ENCODE measurements at regions not wholly inside any gene's neighbourhood (a gene's known extent, or its start where the extent isn't known, plus 50 kb on each side); places are given as distances from the start of the nearest gene placed in this dataset.
A peak's percentile ranks its signal among the peaks of the same experiment; 100 is the strongest.

DNA sequence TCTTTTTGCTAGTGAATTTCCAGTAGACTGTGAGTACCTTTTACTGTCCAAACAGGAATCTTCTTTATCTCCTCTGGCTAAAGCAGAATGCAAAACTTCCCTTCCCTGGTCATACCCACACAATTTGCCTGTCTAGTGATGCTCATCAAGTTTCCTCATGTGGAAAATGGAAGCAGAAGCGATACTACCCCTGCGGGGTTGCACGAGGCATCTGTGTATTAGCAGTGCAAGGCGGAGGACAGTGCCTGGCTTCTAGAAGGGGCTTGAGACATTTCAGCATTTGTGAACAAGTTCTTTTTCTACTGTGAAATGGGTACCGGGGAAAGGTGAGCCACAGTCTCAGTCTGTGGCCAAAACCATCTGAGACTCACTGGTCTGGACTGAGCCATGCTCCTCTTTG is 340.9 kb downstream of the AACS start:
- DNase-seq (peak; percentile 22), ATAC-seq (ENCODE audit: low read depth) (no peak)
- H3K9ac ChIP-seq (ENCODE audit: low read length), result no peak overlapping the region
- H3K36me3 ChIP-seq (replicated peaks in 1 of 2; ENCODE audit: control extremely low read depth in 1 of 2, control insufficient read depth in 1 of 2, extremely low read depth in 1 of 2, insufficient read depth in 2 of 2, low read length in 1 of 2), result no peaks in the 10 kb centered on the region
- no peak overlapping the region for H3K27ac Mint-ChIP-seq
- intact Hi-C loops (cut with micrococcal nuclease), result no loop called here
- H3K9me3 Mint-ChIP-seq (ENCODE audit: insufficient read depth), result peaks cover 2% of the 10 kb centered on the region
- H2AFZ ChIP-seq (ENCODE audit: insufficient read depth, low read depth, low read length, poor library complexity, severe bottlenecking), result no peak overlapping the region
- H4K20me1 ChIP-seq (ENCODE audit: control insufficient read depth, insufficient read depth, low read length, poor library complexity, severe bottlenecking), result no peaks in the 10 kb centered on the region
- ChIA-PET CTCF (no interaction called here), POLR2A (no interaction called here)
- H3K9me3 ChIP-seq (ENCODE audit: control extremely low read depth in 1 of 3, control insufficient read depth in 2 of 3, insufficient read depth in 1 of 3, low read length in 2 of 3), result peaks cover 0 to 13% (median 7%) of the 10 kb centered on the region in 3 donors
- no peak overlapping the region for H3K4me3 Mint-ChIP-seq
- peaks cover 10 to 14% of the 10 kb centered on the region in 2 donors for H3K4me1 ChIP-seq (ENCODE audit: control insufficient read depth in 2 of 2, insufficient read depth in 2 of 2, low read length in 2 of 2)
- peaks cover 17% of the 10 kb centered on the region for H3K4me1 Mint-ChIP-seq
- no peak for TF ChIP-seq EZH2 (IDR thresholded peaks at IDR 0.05; ENCODE audit: borderline replicate concordance, insufficient read depth, low read depth, low read length, poor library complexity, severe bottlenecking)
- TF ChIP-seq, protein P1, sequence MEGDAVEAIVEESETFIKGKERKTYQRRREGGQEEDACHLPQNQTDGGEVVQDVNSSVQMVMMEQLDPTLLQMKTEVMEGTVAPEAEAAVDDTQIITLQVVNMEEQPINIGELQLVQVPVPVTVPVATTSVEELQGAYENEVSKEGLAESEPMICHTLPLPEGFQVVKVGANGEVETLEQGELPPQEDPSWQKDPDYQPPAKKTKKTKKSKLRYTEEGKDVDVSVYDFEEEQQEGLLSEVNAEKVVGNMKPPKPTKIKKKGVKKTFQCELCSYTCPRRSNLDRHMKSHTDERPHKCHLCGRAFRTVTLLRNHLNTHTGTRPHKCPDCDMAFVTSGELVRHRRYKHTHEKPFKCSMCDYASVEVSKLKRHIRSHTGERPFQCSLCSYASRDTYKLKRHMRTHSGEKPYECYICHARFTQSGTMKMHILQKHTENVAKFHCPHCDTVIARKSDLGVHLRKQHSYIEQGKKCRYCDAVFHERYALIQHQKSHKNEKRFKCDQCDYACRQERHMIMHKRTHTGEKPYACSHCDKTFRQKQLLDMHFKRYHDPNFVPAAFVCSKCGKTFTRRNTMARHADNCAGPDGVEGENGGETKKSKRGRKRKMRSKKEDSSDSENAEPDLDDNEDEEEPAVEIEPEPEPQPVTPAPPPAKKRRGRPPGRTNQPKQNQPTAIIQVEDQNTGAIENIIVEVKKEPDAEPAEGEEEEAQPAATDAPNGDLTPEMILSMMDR (IDR thresholded peaks at IDR 0.05), result no peak
- peaks cover 0 to 8% (median 0%) of the 10 kb centered on the region in 4 experiments for H3K27me3 ChIP-seq (replicated peaks in 1 of 4; ENCODE audit: control extremely low read depth in 1 of 4, control insufficient read depth in 3 of 4, insufficient read depth in 4 of 4, low read length in 3 of 4)
- H3K27me3 Mint-ChIP-seq, result peaks cover 31% of the 10 kb centered on the region
- no peaks in the 10 kb centered on the region for H3K79me2 ChIP-seq (ENCODE audit: control insufficient read depth, insufficient read depth, low read length)
- no peak overlapping the region for H3K4me2 ChIP-seq (replicated peaks; ENCODE audit: low read depth, low read length, poor library complexity, severe bottlenecking)
- no peak overlapping the region for H3K27ac ChIP-seq (ENCODE audit: low read length in 2 of 2)
- WGBS (ENCODE audit: insufficient coverage), result 47% methylated on average over 5 of the region's 5 CpGs
- H3K4me3 ChIP-seq (ENCODE audit: control extremely low read depth in 1 of 5, extremely low read depth in 1 of 5, insufficient read depth in 1 of 5, low read depth in 2 of 5, low read length in 4 of 5), result no peak overlapping the region

DNA sequence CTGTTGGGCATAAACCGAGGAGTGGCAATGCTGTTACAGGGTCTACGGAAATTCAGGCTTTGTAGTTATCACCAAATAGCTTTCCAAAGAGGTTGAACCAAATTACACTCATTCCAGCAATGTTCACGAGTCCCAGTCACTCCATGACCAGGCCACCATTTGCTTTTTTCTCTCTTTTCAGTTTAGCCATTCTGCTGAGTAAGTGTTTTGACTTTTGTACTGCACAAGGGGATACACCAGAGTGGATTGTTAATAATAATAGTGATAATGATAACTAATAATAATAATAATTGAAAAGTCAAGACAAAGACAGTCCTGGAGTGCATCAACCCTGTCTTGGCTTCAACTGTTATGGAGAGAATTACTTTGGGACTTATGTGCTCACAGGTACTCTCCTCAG is 343.5 kb downstream of the AACS start:
- no CpG with 5 or more reads among the region's 3 CpGs for WGBS (ENCODE audit: insufficient coverage)
- peaks cover 26% of the 10 kb centered on the region for H3K27me3 Mint-ChIP-seq

More for the DNA sequence above, 343.5 kb downstream of the AACS start:
- H3K4me3 Mint-ChIP-seq, result no peak overlapping the region
- Histone ChIP-seq H3K9ac (ENCODE audit: low read length) (no peak overlapping the region), H3K4me1 (ENCODE audit: control insufficient read depth in 2 of 2, insufficient read depth in 2 of 2, low read length in 2 of 2) (peaks cover 10 to 14% of the 10 kb centered on the region in 2 donors), H3K79me2 (ENCODE audit: control insufficient read depth, insufficient read depth, low read length) (no peaks in the 10 kb centered on the region), H3K27ac (ENCODE audit: low read length in 2 of 2) (no peak overlapping the region), H3K27me3 (replicated peaks in 1 of 4; ENCODE audit: control extremely low read depth in 1 of 4, control insufficient read depth in 3 of 4, insufficient read depth in 4 of 4, low read length in 3 of 4) (peaks cover 0 to 4% (median 0%) of the 10 kb centered on the region in 4 experiments), H3K9me3 (ENCODE audit: control extremely low read depth in 1 of 3, control insufficient read depth in 2 of 3, insufficient read depth in 1 of 3, low read length in 2 of 3) (peaks cover 0 to 7% (median 3%) of the 10 kb centered on the region in 3 donors), H3K36me3 (replicated peaks in 1 of 2; ENCODE audit: control extremely low read depth in 1 of 2, control insufficient read depth in 1 of 2, extremely low read depth in 1 of 2, insufficient read depth in 2 of 2, low read length in 1 of 2) (no peaks in the 10 kb centered on the region), H3K4me3 (ENCODE audit: control extremely low read depth in 1 of 5, extremely low read depth in 1 of 5, insufficient read depth in 1 of 5, low read depth in 2 of 5, low read length in 4 of 5) (no peak overlapping the region), H2AFZ (ENCODE audit: insufficient read depth, low read depth, low read length, poor library complexity, severe bottlenecking) (no peak overlapping the region), H3K4me2 (replicated peaks; ENCODE audit: low read depth, low read length, poor library complexity, severe bottlenecking) (no peak overlapping the region), H4K20me1 (ENCODE audit: control insufficient read depth, insufficient read depth, low read length, poor library complexity, severe bottlenecking) (no peaks in the 10 kb centered on the region)
- H3K4me1 Mint-ChIP-seq, result peaks cover 17% of the 10 kb centered on the region
- ChIA-PET POLR2A (no interaction called here), CTCF (no interaction called here)
- peaks cover 2% of the 10 kb centered on the region for H3K9me3 Mint-ChIP-seq (ENCODE audit: insufficient read depth)
- DNase-seq (no peak), ATAC-seq (ENCODE audit: low read depth) (no peak)
- no peak overlapping the region for H3K27ac Mint-ChIP-seq
- intact Hi-C loops (cut with micrococcal nuclease), result no loop called here
- TF ChIP-seq, protein P1 (IDR thresholded peaks at IDR 0.05), result no peak
- no peak for TF ChIP-seq EZH2 (IDR thresholded peaks at IDR 0.05; ENCODE audit: borderline replicate concordance, insufficient read depth, low read depth, low read length, poor library complexity, severe bottlenecking)

All from B cell (primary cell).